HepG2 (cell line): ENCODE measurements at regions not wholly inside any gene's neighbourhood (a gene's known extent, or its start where the extent isn't known, plus 50 kb on each side); places are given as distances from the start of the nearest gene placed in this dataset.

Experiments
- ATAC-seq: fragments of 200-7000 bp; cut with Tn5 transposase; 3 replicates; pipeline ENCODE4 v1.9.1; 2020; ENCODE audit warnings: mild to moderate bottlenecking, moderate library complexity
- BruUV-seq: library from RNA; stranded (reverse); fragments of 400-500 nt; replicated peaks from 2 replicates; lab custom pipeline; 2021; lab: Mats Ljungman, UMichigan
- CTCF ChIA-PET: fragments of 300-600 bp; formaldehyde crosslinking; extraction: SDS; loops from one replicate; lab custom pipeline; 2021; ENCODE audit warnings: low total read pairs, inconsistent platforms, low intra/inter-chr PET ratio; lab: Yijun Ruan, JAX
- POLR2A ChIA-PET: fragments of 350-600 bp; sonication (Branson Sonifier 250); formaldehyde crosslinking; loops from one replicate; lab custom pipeline; 2020; ENCODE audit warnings: antibody characterized with exemption, inconsistent platforms; lab: Yijun Ruan, JAX
- DNase-seq: peaks from one replicate; pipeline ENCODE4 v3.0.0-alpha.2; 2015; ENCODE audit warnings: low spot score
- FAIRE-seq: peaks from 3 replicates; lab custom pipeline; 2011; peaks lifted over from hg19 to GRCh38; lab: Jason Lieb, UNC
- H2AFZ ChIP-seq: one replicate; pipeline ENCODE4 v1.6.1; 2011; ENCODE audit warnings: low read length, inconsistent platforms
- H3K27ac ChIP-seq: fragments of 300-600 bp; 3 replicates; pipeline ENCODE4 v1.8.0; 2011; ENCODE audit warnings: mixed run types, mild to moderate bottlenecking, mixed read lengths, low read length, inconsistent platforms; ENCODE audit not compliant: insufficient read depth; ENCODE audit errors: extremely low read length
- H3K27me3 ChIP-seq, 2 experiments: fragments of 200-600 bp in 1 of 2; 2 replicates in 1 of 2; 3 replicates in 1 of 2; pipeline versions ENCODE4 v1.6.0 to v1.8.0; 2011; ENCODE audit warnings: low read length in 2 of 2, mild to moderate bottlenecking in 2 of 2, moderate library complexity in 2 of 2, inconsistent platforms in 1 of 2; ENCODE audit not compliant: insufficient read depth in 2 of 2, control insufficient read depth in 1 of 2
- H3K36me3 ChIP-seq, 2 experiments: fragments of 200-600 bp in 1 of 2; replicated peaks in 1 of 2; 2 replicates in 1 of 2; 3 replicates in 1 of 2; pipeline versions ENCODE4 v1.5.1 to v1.8.0; 2011; ENCODE audit warnings: low read length in 2 of 2, inconsistent platforms in 1 of 2; ENCODE audit not compliant: insufficient read depth in 2 of 2, control insufficient read depth in 1 of 2
- H3K4me1 ChIP-seq: 2 replicates; pipeline ENCODE4 v1.5.1; 2012; ENCODE audit warnings: low read length, inconsistent platforms; ENCODE audit not compliant: insufficient read depth
- H3K4me2 ChIP-seq: 2 replicates; pipeline ENCODE4 v1.6.0; 2011; ENCODE audit warnings: low read depth, low read length, inconsistent platforms
- H3K4me3 ChIP-seq, 3 experiments: fragments of 200-600 bp in 1 of 3; sonication (generic), shearing (Covaris generic) in 1 of 3; replicated peaks in 1 of 3; 2 replicates each; pipeline ENCODE4 v1.5.1; 2011 to 2016; ENCODE audit warnings: low read length in 3 of 3, inconsistent platforms in 2 of 3, low read depth in 2 of 3, mild to moderate bottlenecking in 2 of 3, control low read depth in 1 of 3, mixed read lengths in 1 of 3; ENCODE audit not compliant: insufficient read depth in 1 of 3
- H3K79me2 ChIP-seq: one replicate; pipeline ENCODE4 v1.6.1; 2011; ENCODE audit warnings: low read length, inconsistent platforms; ENCODE audit not compliant: insufficient read depth
- H3K9ac ChIP-seq: 2 replicates; pipeline ENCODE4 v1.6.0; 2011; ENCODE audit warnings: mild to moderate bottlenecking, low read depth, low read length, inconsistent platforms; ENCODE audit not compliant: insufficient read depth
- H3K9me3 ChIP-seq: 2 replicates; pipeline ENCODE4 v1.5.1; 2012; ENCODE audit warnings: mild to moderate bottlenecking, low read length
- H4K20me1 ChIP-seq: 2 replicates; pipeline ENCODE4 v1.6.0; 2011; ENCODE audit warnings: inconsistent platforms, mild to moderate bottlenecking, low read length, moderate library complexity; ENCODE audit not compliant: insufficient read depth
- HCFC1 ChIP-seq: fragments of 150-350 bp; IDR thresholded peaks from 2 replicates; pipeline ENCODE4 v1.6.1; 2014; ENCODE audit warnings: low read depth, low read length
- MAF1 ChIP-seq: sonication (generic); formaldehyde crosslinking; IDR thresholded peaks from 2 replicates; pipeline ENCODE4 v1.5.0; 2020; ENCODE audit warnings: missing genetic modification reagents, borderline replicate concordance
- POLR2A ChIP-seq, 2 experiments: IDR thresholded peaks; 2 replicates each; pipeline ENCODE4 v1.6.1; 2011; ENCODE audit warnings: low read depth in 2 of 2, low read length in 2 of 2, mild to moderate bottlenecking in 1 of 2, moderate library complexity in 1 of 2; ENCODE audit not compliant: insufficient read depth in 1 of 2
- RFXAP ChIP-seq: sonication (generic); formaldehyde crosslinking; IDR thresholded peaks from 2 replicates; pipeline ENCODE4 v1.4.0; 2020; ENCODE audit warnings: missing genetic modification reagents, borderline replicate concordance
- TCF7 ChIP-seq: sonication (generic); IDR thresholded peaks from 2 replicates; pipeline ENCODE4 v1.6.1; 2016; ENCODE audit warnings: antibody characterized with exemption, low read depth
- TEAD2 ChIP-seq: sonication (generic); formaldehyde crosslinking; IDR thresholded peaks from 2 replicates; pipeline ENCODE4 v1.9.0; 2021; ENCODE audit warnings: missing genetic modification reagents
- WIZ ChIP-seq: sonication (generic); formaldehyde crosslinking; IDR thresholded peaks from 2 replicates; pipeline ENCODE4 v1.5.1; 2020; ENCODE audit warnings: mild to moderate bottlenecking, missing genetic modification reagents
- ZNF225 ChIP-seq: sonication (generic); formaldehyde crosslinking; IDR thresholded peaks from 2 replicates; pipeline ENCODE4 v1.4.0; 2020; ENCODE audit warnings: mild to moderate bottlenecking, missing genetic modification reagents
- ZNF333 ChIP-seq: sonication (generic); formaldehyde crosslinking; IDR thresholded peaks from 2 replicates; pipeline ENCODE4 v1.4.0; 2020; ENCODE audit warnings: mild to moderate bottlenecking, missing genetic modification reagents, borderline replicate concordance
- ZNF772 ChIP-seq: sonication (generic); formaldehyde crosslinking; IDR thresholded peaks from 2 replicates; pipeline ENCODE4 v1.5.0; 2020; ENCODE audit warnings: mild to moderate bottlenecking, missing genetic modification reagents
- WGBS: methylation state at CpG from one replicate; pipeline ENCODE4 v1.1.6; 2017; ENCODE audit warnings: low lambda C conversion rate; 5-methylcytosine and 5-hydroxymethylcytosine counted together
- in situ Hi-C: cut with HindIII; loops from 2 replicates; pipeline ENCODE4 v1.10.0; 2017; ENCODE audit warnings: low pct_unique_long_range_greater_than_20kb; ENCODE audit not compliant: extremely low pct_ligation_motif_present
- intact Hi-C: fragments of 100-400 bp; cut with micrococcal nuclease; formaldehyde crosslinking; loops from one replicate; pipeline ENCODE4 v1.10.0; 2022; ENCODE audit not compliant: unreplicated experiment
- TF ChIP-seq, protein P1 (sequence below): sonication (generic); formaldehyde crosslinking; IDR thresholded peaks from 2 replicates; pipeline ENCODE4 v1.5.0; 2020; ENCODE audit warnings: missing genetic modification reagents

GRCh38 chr18:67612281-67612680 lies 95.8 kb upstream of the DSEL start:
- DNase-seq: no peak
- WGBS: 5% methylated on average over 1 of the region's 1 CpG
- Histone ChIP-seq H3K9ac (no peak overlapping the region), H3K4me2 (no peak overlapping the region), H4K20me1 (no peaks in the 10 kb centered on the region), H3K27me3 (no peaks in the 10 kb centered on the region), H3K79me2 (no peaks in the 10 kb centered on the region), H3K4me1 (no peaks in the 10 kb centered on the region), H3K27ac (no peak overlapping the region), H3K9me3 (no peaks in the 10 kb centered on the region), H2AFZ (no peak overlapping the region), H3K36me3 (no peaks in the 10 kb centered on the region), H3K4me3 (no peak overlapping the region)
- no peak for FAIRE-seq
- no TSS peak for BruUV-seq
- ChIA-PET POLR2A (no interaction called here), CTCF (no interaction called here)
- in situ Hi-C loops (no loop called here), intact Hi-C loops (no loop called here)
- no peak for ATAC-seq
- TF ChIP-seq RFXAP (CRISPR knock-in tag) (no peak), POLR2A (IDR thresholded peaks at IDR 0.05; ENCODE audit: insufficient read depth in 1 of 2, low read depth in 2 of 2, low read length in 2 of 2) (no peak), HCFC1 (no peak), ZNF772 (CRISPR knock-in tag) (no peak), TEAD2 (CRISPR knock-in tag) (no peak), ZNF333 (CRISPR knock-in tag) (no peak), ZNF225 (CRISPR knock-in tag) (no peak), TCF7 (no peak), WIZ (CRISPR knock-in tag) (no peak), MAF1 (CRISPR knock-in tag) (no peak)
- TF ChIP-seq, protein P1, sequence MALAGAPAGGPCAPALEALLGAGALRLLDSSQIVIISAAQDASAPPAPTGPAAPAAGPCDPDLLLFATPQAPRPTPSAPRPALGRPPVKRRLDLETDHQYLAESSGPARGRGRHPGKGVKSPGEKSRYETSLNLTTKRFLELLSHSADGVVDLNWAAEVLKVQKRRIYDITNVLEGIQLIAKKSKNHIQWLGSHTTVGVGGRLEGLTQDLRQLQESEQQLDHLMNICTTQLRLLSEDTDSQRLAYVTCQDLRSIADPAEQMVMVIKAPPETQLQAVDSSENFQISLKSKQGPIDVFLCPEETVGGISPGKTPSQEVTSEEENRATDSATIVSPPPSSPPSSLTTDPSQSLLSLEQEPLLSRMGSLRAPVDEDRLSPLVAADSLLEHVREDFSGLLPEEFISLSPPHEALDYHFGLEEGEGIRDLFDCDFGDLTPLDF (CRISPR knock-in tag): no peak
